ENCODE measurements at regions not wholly inside any gene's neighbourhood (a gene's known extent, or its start where the extent isn't known, plus 50 kb on each side); places are given as distances from the start of the nearest gene placed in this dataset.

GRCh38 chr2:216316743-216317142 lies 55.5 kb downstream of the MARCHF4 start:
- TF ChIP-seq SIN3A (IDR thresholded peaks at IDR 0.05; ENCODE audit: borderline replicate concordance, insufficient read depth, low read length) (no peak), TAF1 (IDR thresholded peaks at IDR 0.05; ENCODE audit: borderline replicate concordance, insufficient read depth, low read length) (no peak), REST (IDR thresholded peaks at IDR 0.05; ENCODE audit: insufficient read depth in 1 of 2, low read depth in 2 of 2, low read length in 2 of 2) (no peak), POLR2AphosphoS5 (IDR thresholded peaks at IDR 0.05; ENCODE audit: low read depth, low read length) (no peak)

- TF ChIP-seq TAF1 (IDR thresholded peaks at IDR 0.05; ENCODE audit: borderline replicate concordance, insufficient read depth, low read length), result no peak
These were observed 56.3 kb downstream of the MARCHF4 start for GRCh38 chr2:216315802-216316603.

GRCh38 chr2:216312441-216312840 lies 59.8 kb downstream of the MARCHF4 start:
- TF ChIP-seq REST (IDR thresholded peaks at IDR 0.05; ENCODE audit: insufficient read depth in 1 of 2, low read depth in 2 of 2, low read length in 2 of 2), result no peak
- TF ChIP-seq TAF1 (IDR thresholded peaks at IDR 0.05; ENCODE audit: borderline replicate concordance, insufficient read depth, low read length), result no peak
- no peak for TF ChIP-seq FOXP2 (optimal IDR thresholded peaks at IDR 0.05; ENCODE audit: borderline replicate concordance, extremely low read depth, extremely low read length, insufficient read depth)
- no peak for TF ChIP-seq POLR2AphosphoS5 (IDR thresholded peaks at IDR 0.05; ENCODE audit: low read depth, low read length)

DNA sequence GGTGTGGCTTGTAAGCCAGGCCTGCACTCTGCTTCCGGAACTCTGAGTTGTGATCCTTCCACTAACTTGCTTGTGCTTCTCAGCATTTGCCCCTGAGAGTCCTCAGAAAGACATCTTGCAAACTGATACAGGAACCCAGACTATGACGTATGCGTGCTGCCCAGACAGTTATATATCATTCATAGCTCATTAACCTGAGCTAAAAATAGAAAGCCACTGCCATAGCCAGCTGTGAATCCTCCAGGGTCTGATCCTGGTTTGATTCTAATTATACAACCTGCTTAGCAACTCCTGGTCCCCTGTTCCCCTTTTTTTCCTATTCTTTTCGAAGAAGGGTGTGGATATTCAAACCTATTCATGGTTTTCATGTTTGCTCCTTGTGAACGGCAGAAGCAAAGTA lies 63.7 kb downstream of the MARCHF4 start:
- TF ChIP-seq TAF1 (IDR thresholded peaks at IDR 0.05; ENCODE audit: borderline replicate concordance, insufficient read depth, low read length) (no peak), REST (IDR thresholded peaks at IDR 0.05; ENCODE audit: insufficient read depth in 1 of 2, low read depth in 2 of 2, low read length in 2 of 2) (no peak), POLR2AphosphoS5 (IDR thresholded peaks at IDR 0.05; ENCODE audit: low read depth, low read length) (no peak), FOXP2 (optimal IDR thresholded peaks at IDR 0.05; ENCODE audit: borderline replicate concordance, extremely low read depth, extremely low read length, insufficient read depth) (no peak), SIN3A (IDR thresholded peaks at IDR 0.05; ENCODE audit: borderline replicate concordance, insufficient read depth, low read length) (no peak)

GRCh38 chr2:216307496-216307895 lies 64.8 kb downstream of the MARCHF4 start:
- no peak for TF ChIP-seq SIN3A (IDR thresholded peaks at IDR 0.05; ENCODE audit: borderline replicate concordance, insufficient read depth, low read length)
- TF ChIP-seq REST (IDR thresholded peaks at IDR 0.05; ENCODE audit: insufficient read depth in 1 of 2, low read depth in 2 of 2, low read length in 2 of 2), result no peak
- no peak for TF ChIP-seq POLR2AphosphoS5 (IDR thresholded peaks at IDR 0.05; ENCODE audit: low read depth, low read length)
- no peak for TF ChIP-seq FOXP2 (optimal IDR thresholded peaks at IDR 0.05; ENCODE audit: borderline replicate concordance, extremely low read depth, extremely low read length, insufficient read depth)
- TF ChIP-seq TAF1 (IDR thresholded peaks at IDR 0.05; ENCODE audit: borderline replicate concordance, insufficient read depth, low read length), result no peak

Measured in PFSK-1 (cell line).